MM.1S (cell line): ENCODE measurements at regions not wholly inside any gene's neighbourhood (a gene's known extent, or its start where the extent isn't known, plus 50 kb on each side); places are given as distances from the start of the nearest gene placed in this dataset.

Experiments
- DNase-seq: peaks from one replicate; pipeline ENCODE4 v3.0.0-alpha.2; 2015
- H2AFZ ChIP-seq: fragments of 300-600 bp; sonication (generic); 2 replicates; pipeline ENCODE4 v1.6.0; 2016; ENCODE audit warnings: antibody characterized with exemption, low read length
- H3F3A ChIP-seq: fragments of 300-600 bp; sonication (generic); 2 replicates; pipeline ENCODE4 v1.6.1; 2016; ENCODE audit warnings: mild to moderate bottlenecking, antibody characterized with exemption, low read length, moderate library complexity, mixed read lengths; ENCODE audit not compliant: insufficient read depth
- H3K27ac ChIP-seq: fragments of 300-600 bp; sonication (generic); 2 replicates; pipeline ENCODE4 v1.5.1; 2016; ENCODE audit warnings: mild to moderate bottlenecking, low read length
- H3K27me3 ChIP-seq: fragments of 300-600 bp; sonication (generic); replicated peaks from 2 replicates; pipeline ENCODE4 v1.6.0; 2016; ENCODE audit warnings: low read length; ENCODE audit not compliant: insufficient read depth
- H3K36me3 ChIP-seq: fragments of 300-600 bp; sonication (generic); replicated peaks from 2 replicates; pipeline ENCODE4 v1.6.1; 2016; ENCODE audit warnings: mild to moderate bottlenecking, low read length, mixed read lengths; ENCODE audit not compliant: insufficient read depth
- H3K4me1 ChIP-seq: fragments of 300-600 bp; sonication (generic); 2 replicates; pipeline ENCODE4 v1.6.1; 2016; ENCODE audit warnings: low read length, mixed read lengths
- H3K4me2 ChIP-seq: fragments of 300-600 bp; sonication (generic); 2 replicates; pipeline ENCODE4 v1.6.0; 2016; ENCODE audit warnings: low read depth, low read length
- H3K4me3 ChIP-seq: fragments of 300-600 bp; sonication (generic); 2 replicates; pipeline ENCODE4 v1.5.1; 2016; ENCODE audit warnings: low read length, mixed read lengths
- H3K79me2 ChIP-seq: fragments of 300-600 bp; sonication (generic); 2 replicates; pipeline ENCODE4 v1.6.1; 2016; ENCODE audit warnings: mixed run types, low read length, mixed read lengths
- H3K9ac ChIP-seq: fragments of 300-600 bp; sonication (generic); 2 replicates; pipeline ENCODE4 v1.6.1; 2016; ENCODE audit warnings: low read length, mixed read lengths
- H3K9me2 ChIP-seq: fragments of 300-600 bp; sonication (generic); replicated peaks from 2 replicates; pipeline ENCODE4 v1.6.1; 2016; ENCODE audit warnings: mild to moderate bottlenecking, low read length, mixed read lengths; ENCODE audit not compliant: insufficient read depth
- H3K9me3 ChIP-seq: fragments of 300-600 bp; sonication (generic); replicated peaks from 2 replicates; pipeline ENCODE4 v1.6.1; 2016; ENCODE audit warnings: mild to moderate bottlenecking, low read length, mixed read lengths; ENCODE audit not compliant: insufficient read depth
- H4K20me1 ChIP-seq: fragments of 300-600 bp; sonication (generic); 2 replicates; pipeline ENCODE4 v1.6.1; 2016; ENCODE audit warnings: mild to moderate bottlenecking, low read length, moderate library complexity, mixed read lengths; ENCODE audit not compliant: insufficient read depth
- CTCF ChIP-seq: fragments of 300-600 bp; sonication (generic); IDR thresholded peaks from 2 replicates; pipeline ENCODE4 v1.5.1; 2016; ENCODE audit warnings: antibody characterized with exemption, low read length, mixed read lengths
- EZH2 ChIP-seq: fragments of 300-600 bp; sonication (generic); optimal IDR thresholded peaks from 2 replicates; pipeline ENCODE3; 2017; ENCODE audit warnings: low read depth, mild to moderate bottlenecking, antibody characterized with exemption, low read length, mixed read lengths
- EZH2phosphoT487 ChIP-seq: fragments of 300-600 bp; sonication (generic); IDR thresholded peaks from 2 replicates; pipeline ENCODE4 v1.6.1; 2018; ENCODE audit warnings: antibody characterized with exemption, low read length

DNA sequence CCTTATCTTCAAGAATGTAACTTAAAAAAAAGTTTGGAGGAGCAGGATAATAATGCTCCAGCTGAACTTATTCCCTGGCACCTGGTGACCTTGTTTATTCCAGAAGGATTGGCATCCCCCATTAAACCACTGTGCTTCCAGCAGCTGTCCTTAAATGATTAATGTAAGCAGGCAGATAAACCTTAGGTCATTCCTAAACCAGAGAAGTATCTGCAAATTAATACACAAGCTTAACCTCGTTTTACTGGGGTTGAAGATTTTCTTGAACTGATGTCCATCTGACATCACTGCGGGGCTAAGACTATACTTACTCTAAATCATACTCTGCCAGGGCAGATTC, 116.1 kb upstream of the PALS2 start:
- no peak overlapping the region for H3K4me2 ChIP-seq
- H3K9ac ChIP-seq = no peak overlapping the region

DNA sequence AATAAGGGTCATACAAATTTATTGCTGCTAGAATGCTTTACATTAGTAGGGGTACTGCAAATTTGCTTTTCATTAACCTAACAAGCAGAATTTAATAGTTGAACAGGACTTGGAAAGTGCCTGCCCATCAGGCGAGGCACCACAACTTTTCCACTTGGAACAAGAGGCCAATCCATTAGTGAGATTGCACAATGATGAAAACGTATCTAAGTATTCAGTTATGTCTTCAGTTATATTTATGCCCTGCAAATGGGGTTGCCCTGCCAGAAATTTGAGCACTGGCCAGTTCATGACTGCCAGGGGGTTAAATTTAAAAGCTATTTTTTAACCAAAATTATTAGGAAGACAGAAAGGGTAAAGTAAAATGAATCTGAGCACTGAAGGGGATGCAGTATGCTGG, 111.1 kb upstream of the PALS2 start:
- Histone ChIP-seq H3K9me3 (no peaks in the 10 kb centered on the region), H3K9ac (no peak overlapping the region), H3F3A (no peaks in the 10 kb centered on the region), H2AFZ (no peak overlapping the region), H3K27me3 (no peaks in the 10 kb centered on the region), H3K4me2 (no peak overlapping the region), H3K27ac (no peak overlapping the region), H3K36me3 (no peaks in the 10 kb centered on the region), H3K4me1 (peaks cover under 1% of the 10 kb centered on the region; the same call in 1 of the 2 replicates), H3K9me2 (no peaks in the 10 kb centered on the region), H4K20me1 (no peaks in the 10 kb centered on the region), H3K79me2 (no peaks in the 10 kb centered on the region), H3K4me3 (no peak overlapping the region)
- no peak for DNase-seq
- TF ChIP-seq EZH2phosphoT487 (no peak), CTCF (no peak), EZH2 (no peak)

More for the DNA sequence above, 116.1 kb upstream of the PALS2 start:
- Histone ChIP-seq H3K79me2 (no peaks in the 10 kb centered on the region), H3K36me3 (no peaks in the 10 kb centered on the region), H3K4me1 (peaks cover 20% of the 10 kb centered on the region), H3K9me2 (no peaks in the 10 kb centered on the region), H4K20me1 (no peaks in the 10 kb centered on the region), H3F3A (0 out of 2 replicates have a peak, but pooled peaks cover 5% of the 10 kb centered on the region), H3K27ac (no peak overlapping the region), H3K9me3 (no peaks in the 10 kb centered on the region), H3K27me3 (no peaks in the 10 kb centered on the region), H3K4me3 (no peak overlapping the region), H2AFZ (no peak overlapping the region)
- DNase-seq = no peak
- TF ChIP-seq EZH2 (no peak), EZH2phosphoT487 (no peak), CTCF (no peak)

DNA sequence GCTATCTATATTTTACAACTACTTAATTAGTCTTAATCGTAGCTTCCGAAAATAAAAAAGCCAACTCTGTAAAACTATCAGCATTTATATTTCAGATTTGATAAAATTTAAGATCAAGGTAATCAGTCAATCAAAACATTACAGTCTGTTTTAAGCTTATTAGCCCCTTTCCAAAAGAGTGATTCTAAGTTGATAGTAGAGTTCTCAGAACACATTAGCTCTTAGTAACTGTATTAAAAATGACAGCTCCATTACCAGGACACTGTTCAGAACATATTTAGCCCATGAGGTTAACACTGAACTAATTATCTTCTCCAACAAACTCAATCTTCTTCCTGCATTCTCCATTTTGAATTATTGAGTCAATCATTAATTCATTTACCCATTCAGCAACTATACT, 110.3 kb upstream of the PALS2 start:
- H3K9me2 ChIP-seq = no peaks in the 10 kb centered on the region
- no peak for DNase-seq
- no peaks in the 10 kb centered on the region for H3K27me3 ChIP-seq
- H3K4me1 ChIP-seq = no peaks in the 10 kb centered on the region
- H3K9ac ChIP-seq = no peak overlapping the region
- H3K79me2 ChIP-seq = no peaks in the 10 kb centered on the region
- no peak overlapping the region for H2AFZ ChIP-seq
- H4K20me1 ChIP-seq = no peaks in the 10 kb centered on the region
- no peak for TF ChIP-seq EZH2phosphoT487
- no peak for TF ChIP-seq EZH2
- no peak for TF ChIP-seq CTCF
- no peak overlapping the region for H3K4me2 ChIP-seq
- no peak overlapping the region for H3K4me3 ChIP-seq
- H3K9me3 ChIP-seq = no peaks in the 10 kb centered on the region
- no peak overlapping the region for H3K27ac ChIP-seq
- H3F3A ChIP-seq = no peaks in the 10 kb centered on the region
- no peaks in the 10 kb centered on the region for H3K36me3 ChIP-seq
